Peyer's patch (tissue), 4 donors: ENCODE measurements at regions not wholly inside any gene's neighbourhood (a gene's known extent, or its start where the extent isn't known, plus 50 kb on each side); places are given as distances from the start of the nearest gene placed in this dataset.

Experiments used
- DNase-seq, 3 donors: peaks; one replicate each; pipeline ENCODE4 v3.0.0-alpha.2; 2017 to 2019
- H3K27ac ChIP-seq, 4 donors: fragments of 200-600 bp; sonication (generic); one replicate each; pipeline ENCODE4 v1.5.1; 2016 to 2019
- H3K27me3 ChIP-seq, 2 donors: fragments of 200-600 bp; sonication (generic); one replicate each; pipeline ENCODE4 v1.5.1; 2019
- H3K36me3 ChIP-seq, 3 donors: fragments of 200-600 bp; sonication (generic); one replicate each; pipeline ENCODE4 v1.5.1; 2016 to 2019
- H3K4me1 ChIP-seq, 4 donors: fragments of 200-600 bp; sonication (generic); one replicate each; pipeline ENCODE4 v1.5.1; 2016 to 2019
- H3K4me3 ChIP-seq, 4 donors: fragments of 200-600 bp; sonication (generic); 1 replicate in 3 of 4; 2 replicates in 1 of 4; pipeline ENCODE4 v1.5.1; 2016 to 2019; ENCODE audit warnings: mild to moderate bottlenecking in 1 of 4
- H3K9me3 ChIP-seq, 4 donors: fragments of 200-600 bp; sonication (generic); one replicate each; pipeline ENCODE4 v1.5.1; 2016 to 2019; ENCODE audit warnings: mild to moderate bottlenecking in 1 of 4
- CTCF ChIP-seq, 6 experiments: fragments of 450-650 bp in 4 of 6; fragments of 200-600 bp in 2 of 6; sonication (generic) in 1 of 6; IDR thresholded peaks; one replicate each; pipeline ENCODE4 v1.5.1; 2017 to 2019; ENCODE audit warnings: antibody characterized with exemption in 6 of 6, mild to moderate bottlenecking in 3 of 6, moderate library complexity in 1 of 6
- POLR2A ChIP-seq, 2 donors: fragments of 450-650 bp; IDR thresholded peaks; one replicate each; pipeline ENCODE4 v1.5.1; 2017; ENCODE audit warnings: antibody characterized with exemption in 2 of 2, mild to moderate bottlenecking in 2 of 2, moderate library complexity in 2 of 2

GRCh38 chr12:28704477-28705169 lies 444.5 kb upstream of the FAR2 start:
- no peak for TF ChIP-seq POLR2A (IDR thresholded peaks at IDR 0.05)
- TF ChIP-seq CTCF (IDR thresholded peaks at IDR 0.05): no peak
- DNase-seq: no peak
- no peaks in the 10 kb centered on the region for H3K36me3 ChIP-seq
- no peak overlapping the region for H3K27ac ChIP-seq
- H3K9me3 ChIP-seq: peaks cover 0 to 3% (median 0%) of the 10 kb centered on the region in 4 donors
- no peaks in the 10 kb centered on the region for H3K4me1 ChIP-seq
- H3K27me3 ChIP-seq: no peaks in the 10 kb centered on the region
- H3K4me3 ChIP-seq: no peak overlapping the region

GRCh38 chr12:28708918-28709371 lies 440.1 kb upstream of the FAR2 start:
- no peak for TF ChIP-seq POLR2A (IDR thresholded peaks at IDR 0.05)
- H3K9me3 ChIP-seq: no peaks in the 10 kb centered on the region
- DNase-seq: no peak

GRCh38 chr12:28709986-28710685 lies 438.9 kb upstream of the FAR2 start:
- no peak overlapping the region for H3K27ac ChIP-seq
- no peaks in the 10 kb centered on the region for H3K27me3 ChIP-seq
- no peaks in the 10 kb centered on the region for H3K9me3 ChIP-seq
- no peaks in the 10 kb centered on the region for H3K36me3 ChIP-seq
- no peaks in the 10 kb centered on the region for H3K4me1 ChIP-seq
- TF ChIP-seq CTCF (IDR thresholded peaks at IDR 0.05) (no peak), POLR2A (IDR thresholded peaks at IDR 0.05) (no peak)
- H3K4me3 ChIP-seq: no peak overlapping the region
- DNase-seq: no peak

More at GRCh38 chr12:28708918-28709371, 440.1 kb upstream of the FAR2 start:
- no peak overlapping the region for H3K27ac ChIP-seq
- no peaks in the 10 kb centered on the region for H3K36me3 ChIP-seq
- H3K4me1 ChIP-seq: no peaks in the 10 kb centered on the region
- H3K27me3 ChIP-seq: no peaks in the 10 kb centered on the region
- H3K4me3 ChIP-seq: no peak overlapping the region

- Histone ChIP-seq H3K4me3 (no peak overlapping the region), H3K9me3 (no peaks in the 10 kb centered on the region), H3K36me3 (no peaks in the 10 kb centered on the region), H3K27ac (no peak overlapping the region), H3K27me3 (no peaks in the 10 kb centered on the region), H3K4me1 (no peaks in the 10 kb centered on the region)
- TF ChIP-seq POLR2A (IDR thresholded peaks at IDR 0.05) (no peak), CTCF (IDR thresholded peaks at IDR 0.05) (no peak)
- no peak for DNase-seq
Measured at GRCh38 chr12:28710882-28711281, 438.2 kb upstream of the FAR2 start.

GRCh38 chr12:28711421-28711820 lies 437.7 kb upstream of the FAR2 start:
- TF ChIP-seq POLR2A (IDR thresholded peaks at IDR 0.05) (no peak), CTCF (IDR thresholded peaks at IDR 0.05) (no peak)
- Histone ChIP-seq H3K27ac (no peak overlapping the region), H3K36me3 (no peaks in the 10 kb centered on the region), H3K4me1 (no peaks in the 10 kb centered on the region), H3K9me3 (no peaks in the 10 kb centered on the region), H3K27me3 (no peaks in the 10 kb centered on the region), H3K4me3 (no peak overlapping the region)
- DNase-seq: no peak

- no peak overlapping the region for H3K4me3 ChIP-seq
- H3K36me3 ChIP-seq: no peaks in the 10 kb centered on the region
- no peaks in the 10 kb centered on the region for H3K9me3 ChIP-seq
- no peak for DNase-seq
- TF ChIP-seq POLR2A (IDR thresholded peaks at IDR 0.05): no peak
- TF ChIP-seq CTCF (IDR thresholded peaks at IDR 0.05): no peak
- H3K27me3 ChIP-seq: no peaks in the 10 kb centered on the region
- no peaks in the 10 kb centered on the region for H3K4me1 ChIP-seq
- no peak overlapping the region for H3K27ac ChIP-seq
Measured at GRCh38 chr12:28742791-28743190, 406.3 kb upstream of the FAR2 start.
